IPS-NIHi11 (cell line): ENCODE measurements at regions not wholly inside any gene's neighbourhood (a gene's known extent, or its start where the extent isn't known, plus 50 kb on each side); places are given as distances from the start of the nearest gene placed in this dataset.
"Not testable (repeated sequence)": the region's sequence is repeated elsewhere in the genome, so short reads cannot be mapped to it uniquely, and the experiment has no call there.

Experiments used
- DNase-seq: peaks from one replicate; pipeline ENCODE4 v3.0.0; 2012; ENCODE audit warnings: mixed read lengths, low spot score

- not testable (repeated sequence) for DNase-seq
Measured at GRCh38 chr3:71925511-71926261, 140.7 kb upstream of the PROK2 start.

- DNase-seq, result no peak
Measured at GRCh38 chr3:71924721-71925120, 139.8 kb upstream of the PROK2 start.

- DNase-seq, result no peak
Measured at GRCh38 chr3:71921036-71921435, 136.1 kb upstream of the PROK2 start.

GRCh38 chr3:71919572-71919971 lies 134.6 kb upstream of the PROK2 start:
- DNase-seq, result no peak

- DNase-seq, result no peak
Measured at GRCh38 chr3:71917545-71917944, 132.6 kb upstream of the PROK2 start.

- no peak for DNase-seq
Measured at GRCh38 chr3:71916747-71917369, 131.9 kb upstream of the PROK2 start.

- DNase-seq, result no peak
Measured at GRCh38 chr3:71912839-71913495, 128.0 kb upstream of the PROK2 start.

GRCh38 chr3:71910108-71910507 lies 125.2 kb upstream of the PROK2 start:
- DNase-seq, result no peak

- DNase-seq, result no peak
Measured at GRCh38 chr3:71907996-71908395, 123.0 kb upstream of the PROK2 start.

- DNase-seq, result no peak
Measured at GRCh38 chr3:71906976-71907375, 122.0 kb upstream of the PROK2 start.

GRCh38 chr3:71905426-71905825 lies 120.5 kb upstream of the PROK2 start:
- no peak for DNase-seq

- no peak for DNase-seq
Measured at GRCh38 chr3:71903936-71904335, 119.0 kb upstream of the PROK2 start.

- no peak for DNase-seq
Measured at GRCh38 chr3:71903112-71903495, 118.2 kb upstream of the PROK2 start.

GRCh38 chr3:71902258-71903111 lies 117.5 kb upstream of the PROK2 start:
- no peak for DNase-seq

GRCh38 chr3:71901645-71902044 lies 116.7 kb upstream of the PROK2 start:
- no peak for DNase-seq

- no peak for DNase-seq
Measured at GRCh38 chr3:71900057-71900456, 115.1 kb upstream of the PROK2 start.

- no peak for DNase-seq
Measured at GRCh38 chr3:71896751-71897150, 111.8 kb upstream of the PROK2 start.

GRCh38 chr3:71893702-71894479 lies 108.9 kb upstream of the PROK2 start:
- peak; percentile 38 for DNase-seq

GRCh38 chr3:71893122-71893521 lies 108.2 kb upstream of the PROK2 start:
- DNase-seq, result no peak

- no peak for DNase-seq
Measured at GRCh38 chr3:71891483-71891882, 106.5 kb upstream of the PROK2 start.

GRCh38 chr3:71890356-71890931 lies 105.5 kb upstream of the PROK2 start:
- DNase-seq, result no peak
